ENCODE measurements at regions not wholly inside any gene's neighbourhood (a gene's known extent, or its start where the extent isn't known, plus 50 kb on each side); places are given as distances from the start of the nearest gene placed in this dataset.
"Not testable (repeated sequence)": the region's sequence is repeated elsewhere in the genome, so short reads cannot be mapped to it uniquely, and the experiment has no call there.

GRCh38 chr16:59013930-59014329 is 279.8 kb upstream of the GOT2 start:
- no peaks in the 10 kb centered on the region for H3K36me3 Mint-ChIP-seq
- peaks cover 0 to 16% (median 6%) of the 10 kb centered on the region in 9 donors for H3K9me3 Mint-ChIP-seq
- no peak overlapping the region for H3K27ac Mint-ChIP-seq
- DNase-seq: no peak
- ATAC-seq: no peak
- no peak overlapping the region for H3K4me3 Mint-ChIP-seq
- no peaks in the 10 kb centered on the region for H3K4me1 Mint-ChIP-seq
- POLR2A ChIA-PET: no interaction called here
- no peaks in the 10 kb centered on the region for H3K27me3 Mint-ChIP-seq

GRCh38 chr16:58999762-59000161 is 265.6 kb upstream of the GOT2 start:
- no peaks in the 10 kb centered on the region for H3K4me1 Mint-ChIP-seq
- no peak overlapping the region for H3K4me3 Mint-ChIP-seq
- POLR2A ChIA-PET: no interaction called here
- no peaks in the 10 kb centered on the region for H3K36me3 Mint-ChIP-seq
- H3K27ac Mint-ChIP-seq: no peak overlapping the region
- no peak for DNase-seq
- no peak for ATAC-seq
- H3K9me3 Mint-ChIP-seq: peaks cover 0 to 10% (median under 1%) of the 10 kb centered on the region in 9 donors
- peaks cover 0 to 3% (median 0%) of the 10 kb centered on the region in 5 donors for H3K27me3 Mint-ChIP-seq

GRCh38 chr16:58992755-58993154 is 258.6 kb upstream of the GOT2 start:
- DNase-seq, POLR2A ChIA-PET, H3K27ac Mint-ChIP-seq, H3K4me3 Mint-ChIP-seq, ATAC-seq, H3K36me3 Mint-ChIP-seq, H3K27me3 Mint-ChIP-seq, H3K4me1 Mint-ChIP-seq: not testable (repeated sequence)
- peaks cover 5 to 40% (median 15%) of the 10 kb centered on the region in 9 donors for H3K9me3 Mint-ChIP-seq

GRCh38 chr16:58983181-58983965 is 249.3 kb upstream of the GOT2 start:
- H3K27ac Mint-ChIP-seq, ATAC-seq, H3K4me1 Mint-ChIP-seq, H3K27me3 Mint-ChIP-seq, POLR2A ChIA-PET, DNase-seq, H3K4me3 Mint-ChIP-seq: not testable (repeated sequence)
- Mint-ChIP-seq H3K9me3 (peaks cover 6 to 30% (median 26%) of the 10 kb centered on the region in 9 donors), H3K36me3 (peaks cover 0 to 18% (median 0%) of the 10 kb centered on the region in 3 donors)

GRCh38 chr16:58970775-58971174 is 236.7 kb upstream of the GOT2 start:
- no peaks in the 10 kb centered on the region for H3K4me1 Mint-ChIP-seq
- no peaks in the 10 kb centered on the region for H3K27me3 Mint-ChIP-seq
- no peak overlapping the region for H3K27ac Mint-ChIP-seq
- H3K4me3 Mint-ChIP-seq: no peak overlapping the region
- no peak for ATAC-seq
- no peak for DNase-seq
- POLR2A ChIA-PET: no interaction called here
- peaks cover 0 to 6% (median 0%) of the 10 kb centered on the region in 9 donors for H3K9me3 Mint-ChIP-seq
- no peaks in the 10 kb centered on the region for H3K36me3 Mint-ChIP-seq

GRCh38 chr16:58963479-58963878 is 229.4 kb upstream of the GOT2 start:
- ATAC-seq (no peak), DNase-seq (no peak)
- Mint-ChIP-seq H3K4me1 (no peaks in the 10 kb centered on the region), H3K9me3 (peaks cover 0 to 8% (median 0%) of the 10 kb centered on the region in 9 donors), H3K36me3 (no peaks in the 10 kb centered on the region), H3K4me3 (no peak overlapping the region), H3K27me3 (peaks cover 0 to 9% (median 4%) of the 10 kb centered on the region in 5 donors), H3K27ac (no peak overlapping the region)
- POLR2A ChIA-PET: no interaction called here

GRCh38 chr16:58962811-58963210 is 228.7 kb upstream of the GOT2 start:
- DNase-seq: no peak
- H3K27ac Mint-ChIP-seq: no peak overlapping the region
- no peaks in the 10 kb centered on the region for H3K4me1 Mint-ChIP-seq
- peaks cover 0 to 9% (median 4%) of the 10 kb centered on the region in 5 donors for H3K27me3 Mint-ChIP-seq
- POLR2A ChIA-PET: no interaction called here
- H3K36me3 Mint-ChIP-seq: no peaks in the 10 kb centered on the region
- H3K4me3 Mint-ChIP-seq: no peak overlapping the region
- peaks cover 0 to 8% (median 0%) of the 10 kb centered on the region in 9 donors for H3K9me3 Mint-ChIP-seq
- ATAC-seq: no peak

GRCh38 chr16:58960484-58960883 is 226.4 kb upstream of the GOT2 start:
- POLR2A ChIA-PET: no interaction called here
- Mint-ChIP-seq H3K4me1 (no peaks in the 10 kb centered on the region), H3K27ac (no peak overlapping the region), H3K36me3 (no peaks in the 10 kb centered on the region), H3K27me3 (peaks cover 2 to 9% (median 4%) of the 10 kb centered on the region in 5 donors), H3K4me3 (no peak overlapping the region), H3K9me3 (peaks cover 0 to 5% (median 0%) of the 10 kb centered on the region in 9 donors)
- DNase-seq: no peak
- no peak for ATAC-seq

- DNase-seq: no peak
- Mint-ChIP-seq H3K27me3 (peaks cover 2 to 9% (median 4%) of the 10 kb centered on the region in 5 donors), H3K4me1 (no peaks in the 10 kb centered on the region), H3K9me3 (peaks cover 0 to 5% (median 0%) of the 10 kb centered on the region in 9 donors), H3K4me3 (no peak overlapping the region), H3K36me3 (no peaks in the 10 kb centered on the region), H3K27ac (no peak overlapping the region)
- POLR2A ChIA-PET: no interaction called here
- no peak for ATAC-seq
Observed at GRCh38 chr16:58960034-58960433, 225.9 kb upstream of the GOT2 start.

GRCh38 chr16:58958749-58959148 is 224.6 kb upstream of the GOT2 start:
- POLR2A ChIA-PET: no interaction called here
- H3K9me3 Mint-ChIP-seq: peaks cover 0 to 5% (median 0%) of the 10 kb centered on the region in 9 donors
- no peak for ATAC-seq
- peaks cover 2 to 9% (median 4%) of the 10 kb centered on the region in 5 donors for H3K27me3 Mint-ChIP-seq
- no peak overlapping the region for H3K4me3 Mint-ChIP-seq
- no peaks in the 10 kb centered on the region for H3K4me1 Mint-ChIP-seq
- H3K27ac Mint-ChIP-seq: no peak overlapping the region
- no peaks in the 10 kb centered on the region for H3K36me3 Mint-ChIP-seq
- DNase-seq: no peak

- Mint-ChIP-seq H3K4me1 (no peaks in the 10 kb centered on the region), H3K36me3 (peaks cover 0 to 2% (median 0%) of the 10 kb centered on the region in 3 donors), H3K4me3 (no peak overlapping the region), H3K27me3 (peaks cover 0 to 8% (median 4%) of the 10 kb centered on the region in 5 donors), H3K27ac (no peak overlapping the region), H3K9me3 (peaks cover 0 to 14% (median 2%) of the 10 kb centered on the region in 9 donors)
- DNase-seq (no peak), ATAC-seq (no peak)
- POLR2A ChIA-PET: no interaction called here
Observed at GRCh38 chr16:58948244-58948643, 214.1 kb upstream of the GOT2 start.

GRCh38 chr16:58940609-58941008 is 206.5 kb upstream of the GOT2 start:
- H3K4me3 Mint-ChIP-seq: no peak overlapping the region
- H3K27ac Mint-ChIP-seq: no peak overlapping the region
- no peak for ATAC-seq
- peaks cover 0 to 1% (median 0%) of the 10 kb centered on the region in 5 donors for H3K27me3 Mint-ChIP-seq
- H3K4me1 Mint-ChIP-seq: no peaks in the 10 kb centered on the region
- no peak for DNase-seq
- POLR2A ChIA-PET: no interaction called here
- H3K36me3 Mint-ChIP-seq: no peaks in the 10 kb centered on the region
- H3K9me3 Mint-ChIP-seq: peaks cover 0 to 12% (median 0%) of the 10 kb centered on the region in 9 donors

GRCh38 chr16:58938811-58939210 is 204.7 kb upstream of the GOT2 start:
- DNase-seq (no peak), ATAC-seq (no peak)
- POLR2A ChIA-PET: no interaction called here
- Mint-ChIP-seq H3K4me1 (no peaks in the 10 kb centered on the region), H3K9me3 (peaks cover 0 to 16% (median 3%) of the 10 kb centered on the region in 9 donors), H3K36me3 (no peaks in the 10 kb centered on the region), H3K27ac (no peak overlapping the region), H3K27me3 (peaks cover 0 to 1% (median 0%) of the 10 kb centered on the region in 5 donors), H3K4me3 (no peak overlapping the region)

- Mint-ChIP-seq H3K4me1 (no peaks in the 10 kb centered on the region), H3K36me3 (no peaks in the 10 kb centered on the region), H3K4me3 (no peak overlapping the region), H3K9me3 (peaks cover 0 to 20% (median 1%) of the 10 kb centered on the region in 9 donors), H3K27me3 (peaks cover 0 to 4% (median 0%) of the 10 kb centered on the region in 5 donors), H3K27ac (no peak overlapping the region)
- no peak for DNase-seq
- POLR2A ChIA-PET: no interaction called here
- ATAC-seq: no peak
Observed at GRCh38 chr16:58937661-58938060, 203.5 kb upstream of the GOT2 start.

Measured in naive thymus-derived CD8-positive, alpha-beta T cell (primary cell).